H1 (cell line): ENCODE measurements at regions not wholly inside any gene's neighbourhood (a gene's known extent, or its start where the extent isn't known, plus 50 kb on each side); places are given as distances from the start of the nearest gene placed in this dataset.
"Not testable (repeated sequence)": the region's sequence is repeated elsewhere in the genome, so short reads cannot be mapped to it uniquely, and the experiment has no call there.

Experiments used
- CTCF ChIA-PET: fragments of 300-600 bp; sonication (Branson Sonifier 250); formaldehyde crosslinking; loops from one replicate; lab custom pipeline; 2021; ENCODE audit not compliant: partially characterized antibody; lab: Charles Lee
- POLR2A ChIA-PET: fragments of 300-600 bp; sonication (Branson Sonifier 250); formaldehyde crosslinking; loops from one replicate; lab custom pipeline; 2021; ENCODE audit warnings: inconsistent platforms; ENCODE audit not compliant: partially characterized antibody; lab: Charles Lee
- DNase-seq, 2 experiments: peaks; one replicate each; pipeline versions ENCODE4 v3.0.0 to v3.0.0-alpha.2; 2010 to 2022; ENCODE audit warnings: low spot score in 2 of 2, low read depth in 1 of 2, mixed read lengths in 1 of 2
- FAIRE-seq: peaks from 2 replicates; lab custom pipeline; 2011; peaks lifted over from hg19 to GRCh38; lab: Jason Lieb, UNC
- H2AFZ ChIP-seq: 2 replicates; pipeline ENCODE4 v1.8.1; 2012; ENCODE audit warnings: low read length, inconsistent platforms
- H2AK5ac ChIP-seq: 2 replicates; pipeline ENCODE4 v1.6.1; 2013; ENCODE audit warnings: low read depth, low read length
- H2BK120ac ChIP-seq: replicated peaks from 2 replicates; pipeline ENCODE3; 2013; ENCODE audit warnings: low read depth, low read length, inconsistent platforms
- H2BK12ac ChIP-seq: 2 replicates; pipeline ENCODE4 v1.6.1; 2013; ENCODE audit warnings: low read depth, low read length
- H2BK15ac ChIP-seq: 2 replicates; pipeline ENCODE4 v1.6.1; 2013; ENCODE audit warnings: low read length
- H2BK20ac ChIP-seq: 2 replicates; pipeline ENCODE4 v1.6.1; 2013; ENCODE audit warnings: low read length
- H2BK5ac ChIP-seq: 2 replicates; pipeline ENCODE4 v1.6.1; 2013; ENCODE audit warnings: low read depth, low read length
- H3K14ac ChIP-seq: 2 replicates; pipeline ENCODE4 v1.6.1; 2013; ENCODE audit warnings: inconsistent platforms; ENCODE audit not compliant: insufficient read length
- H3K18ac ChIP-seq: 2 replicates; pipeline ENCODE4 v1.6.1; 2013; ENCODE audit warnings: low read length; ENCODE audit errors: extremely low read depth
- H3K23ac ChIP-seq: 2 replicates; pipeline ENCODE4 v1.6.1; 2013; ENCODE audit warnings: inconsistent platforms; ENCODE audit not compliant: insufficient read length
- H3K23me2 ChIP-seq: 2 replicates; pipeline ENCODE4 v1.6.1; 2013; ENCODE audit warnings: low read depth, low read length
- H3K27ac ChIP-seq: 2 replicates; pipeline ENCODE4 v1.6.1; 2011; ENCODE audit warnings: low read depth, low read length, inconsistent platforms
- H3K27me3 ChIP-seq, 4 experiments: replicated peaks in 1 of 4; 1 replicate in 1 of 4; 2 replicates in 3 of 4; pipeline versions ENCODE4 v1.6.1 to v1.8.1; 2011 to 2013; ENCODE audit warnings: low read length in 3 of 4, mild to moderate bottlenecking in 3 of 4, inconsistent platforms in 2 of 4, mixed read lengths in 2 of 4, moderate library complexity in 1 of 4; ENCODE audit not compliant: control insufficient read depth in 3 of 4, insufficient read depth in 3 of 4; ENCODE audit errors: extremely low read depth in 1 of 4
- H3K36me3 ChIP-seq, 4 experiments: 2 replicates each; pipeline versions ENCODE4 v1.6.1 to v1.8.1; 2011 to 2013; ENCODE audit warnings: mild to moderate bottlenecking in 4 of 4, low read length in 3 of 4, moderate library complexity in 2 of 4, control low read depth in 1 of 4, inconsistent platforms in 1 of 4; ENCODE audit not compliant: insufficient read depth in 4 of 4, control insufficient read depth in 2 of 4
- H3K4ac ChIP-seq: replicated peaks from 2 replicates; pipeline ENCODE3; 2013; ENCODE audit warnings: low read length, low read depth, mixed read lengths, inconsistent platforms; ENCODE audit not compliant: insufficient read length
- H3K4me1 ChIP-seq, 4 experiments: replicated peaks in 1 of 4; 1 replicate in 1 of 4; 2 replicates in 3 of 4; pipeline versions ENCODE4 v1.6.1 to v1.8.1; 2011 to 2013; ENCODE audit warnings: low read length in 3 of 4, inconsistent platforms in 2 of 4, mixed read lengths in 1 of 4; ENCODE audit not compliant: insufficient read depth in 4 of 4, control insufficient read depth in 3 of 4
- H3K4me2 ChIP-seq, 2 experiments: 2 replicates each; pipeline versions ENCODE4 v1.6.1 to v1.8.1; 2011 to 2013; ENCODE audit warnings: low read depth in 2 of 2, low read length in 2 of 2, control low read depth in 1 of 2, inconsistent platforms in 1 of 2, mild to moderate bottlenecking in 1 of 2; ENCODE audit not compliant: insufficient read depth in 1 of 2
- H3K4me3 ChIP-seq, 4 experiments: fragments of 200-600, 300-600 bp in 1 of 4; sonication (generic), shearing (Covaris generic), sonication (Bioruptor Twin) in 1 of 4; 2 replicates each; pipeline versions ENCODE4 v1.5.1 to v1.8.1; 2011 to 2016; ENCODE audit warnings: low read length in 4 of 4, low read depth in 3 of 4, control low read depth in 2 of 4, inconsistent platforms in 2 of 4, mild to moderate bottlenecking in 2 of 4, mixed read lengths in 1 of 4, moderate library complexity in 1 of 4; ENCODE audit not compliant: insufficient read depth in 2 of 4; ENCODE audit errors: extremely low read depth in 1 of 4
- H3K56ac ChIP-seq: replicated peaks from 2 replicates; pipeline ENCODE3; 2013; ENCODE audit warnings: low read depth, mild to moderate bottlenecking, mixed read lengths, low read length, inconsistent platforms; ENCODE audit not compliant: insufficient read length
- H3K79me1 ChIP-seq: 2 replicates; pipeline ENCODE4 v1.6.1; 2013; ENCODE audit warnings: low read depth, low read length, control low read depth
- H3K79me2 ChIP-seq, 2 experiments: 2 replicates each; pipeline versions ENCODE4 v1.6.1 to v1.8.1; 2012 to 2013; ENCODE audit warnings: low read length in 2 of 2, mild to moderate bottlenecking in 2 of 2, inconsistent platforms in 1 of 2; ENCODE audit not compliant: insufficient read depth in 2 of 2, control insufficient read depth in 1 of 2
- H3K9ac ChIP-seq, 4 experiments: replicated peaks in 1 of 4; 1 replicate in 1 of 4; 2 replicates in 3 of 4; pipeline versions ENCODE4 v1.6.1 to v1.8.1; 2011 to 2013; ENCODE audit warnings: low read depth in 3 of 4, low read length in 3 of 4, control low read depth in 2 of 4, mild to moderate bottlenecking in 2 of 4, moderate library complexity in 2 of 4, inconsistent platforms in 1 of 4; ENCODE audit errors: extremely low read depth in 1 of 4
- H3K9me3 ChIP-seq, 2 experiments: 2 replicates each; pipeline versions ENCODE4 v1.6.1 to v1.8.1; 2012 to 2013; ENCODE audit warnings: mild to moderate bottlenecking in 2 of 2, moderate library complexity in 2 of 2, control low read depth in 1 of 2, inconsistent platforms in 1 of 2, low read depth in 1 of 2, low read length in 1 of 2, mixed read lengths in 1 of 2; ENCODE audit not compliant: insufficient read depth in 2 of 2
- H4K20me1 ChIP-seq, 2 experiments: replicated peaks in 1 of 2; 2 replicates each; pipeline versions ENCODE3 to v1.8.1; 2011 to 2013; ENCODE audit warnings: inconsistent platforms in 2 of 2, low read length in 2 of 2, mild to moderate bottlenecking in 1 of 2; ENCODE audit not compliant: insufficient read depth in 2 of 2, control insufficient read depth in 1 of 2
- H4K5ac ChIP-seq: 2 replicates; pipeline ENCODE4 v1.6.1; 2013; ENCODE audit warnings: low read length, low read depth, mixed read lengths, inconsistent platforms; ENCODE audit not compliant: insufficient read length
- H4K8ac ChIP-seq: 2 replicates; pipeline ENCODE4 v1.8.0; 2013; ENCODE audit warnings: mild to moderate bottlenecking, moderate library complexity, low read length, inconsistent platforms; ENCODE audit not compliant: insufficient read depth; ENCODE audit errors: extremely low read depth
- H4K91ac ChIP-seq: replicated peaks from 2 replicates; pipeline ENCODE3; 2013; ENCODE audit warnings: low read length, mixed read lengths, inconsistent platforms; ENCODE audit not compliant: insufficient read length
- WGBS, 2 experiments: shearing (Covaris generic) in 1 of 2; methylation state at CpG; one replicate each; pipeline versions ENCODE4 v1.1.6 to v1.1.7; 2013 to 2015; ENCODE audit warnings: low lambda C conversion rate in 2 of 2, mixed read lengths in 2 of 2, inconsistent platforms in 1 of 2, low coverage in 1 of 2, missing lambda C conversion rate in 1 of 2; ENCODE audit not compliant: insufficient replicate concordance in 2 of 2, insufficient coverage in 1 of 2, insufficient read length in 1 of 2; ENCODE audit errors: extremely low coverage in 1 of 2, missing lambda C conversion rate in 1 of 2; 5-methylcytosine and 5-hydroxymethylcytosine counted together

- H3K23me2 ChIP-seq, H2AFZ ChIP-seq, H2BK120ac ChIP-seq, H3K4me3 ChIP-seq, H3K27ac ChIP-seq, DNase-seq, H3K36me3 ChIP-seq, H2BK5ac ChIP-seq, H3K4me1 ChIP-seq, CTCF ChIA-PET, H2AK5ac ChIP-seq, H3K4me2 ChIP-seq, H4K91ac ChIP-seq, POLR2A ChIA-PET, H3K4ac ChIP-seq, FAIRE-seq, H3K9ac ChIP-seq, H3K14ac ChIP-seq, H3K56ac ChIP-seq, H4K8ac ChIP-seq, H2BK20ac ChIP-seq, H2BK15ac ChIP-seq, H3K23ac ChIP-seq, H3K18ac ChIP-seq, H3K79me1 ChIP-seq, H4K20me1 ChIP-seq, H3K79me2 ChIP-seq, H3K9me3 ChIP-seq, H2BK12ac ChIP-seq, H3K27me3 ChIP-seq, H4K5ac ChIP-seq: not testable (repeated sequence)
- no CpG with 5 or more reads among the region's 13 CpGs for WGBS, 2 experiments
These were observed 127.0 kb downstream of the CDY2B start for GRCh38 chrY:17752887-17753497.

- H4K20me1 ChIP-seq, H3K4me3 ChIP-seq, H3K23me2 ChIP-seq, H3K23ac ChIP-seq, H3K9me3 ChIP-seq, H2BK120ac ChIP-seq, H2AK5ac ChIP-seq, H3K27ac ChIP-seq, H2AFZ ChIP-seq, H3K56ac ChIP-seq, POLR2A ChIA-PET, H3K4me2 ChIP-seq, H2BK5ac ChIP-seq, H3K79me2 ChIP-seq, H3K4me1 ChIP-seq, H3K27me3 ChIP-seq, H3K4ac ChIP-seq, H3K79me1 ChIP-seq, H3K36me3 ChIP-seq, H3K9ac ChIP-seq, H3K18ac ChIP-seq, H4K5ac ChIP-seq, H2BK12ac ChIP-seq, H4K8ac ChIP-seq, FAIRE-seq, CTCF ChIA-PET, H4K91ac ChIP-seq, H2BK20ac ChIP-seq, DNase-seq, H3K14ac ChIP-seq, H2BK15ac ChIP-seq: not testable (repeated sequence)
- no CpG with 5 or more reads among the region's 2 CpGs for WGBS, 2 experiments
These were observed 140.2 kb downstream of the CDY2B start for GRCh38 chrY:17739852-17740251.
